Stimulated activated CD4-positive, alpha-beta T cell treated with anti-CD3 and anti-CD28 coated beads, Interleukin-4, amount 100 ng/mL, for 4 hours (primary cell): ENCODE measurements at regions not wholly inside any gene's neighbourhood (a gene's known extent, or its start where the extent isn't known, plus 50 kb on each side); places are given as distances from the start of the nearest gene placed in this dataset.
"Not testable (repeated sequence)": the region's sequence is repeated elsewhere in the genome, so short reads cannot be mapped to it uniquely, and the experiment has no call there.

Source experiments
- DNase-seq, 2 experiments: peaks; one replicate each; pipeline ENCODE4 v3.0.0-alpha.2; 2020

GRCh38 chr11:38116616-38117015, 1518.6 kb upstream of the RAG2 start:
- not testable (repeated sequence) for DNase-seq

DNA sequence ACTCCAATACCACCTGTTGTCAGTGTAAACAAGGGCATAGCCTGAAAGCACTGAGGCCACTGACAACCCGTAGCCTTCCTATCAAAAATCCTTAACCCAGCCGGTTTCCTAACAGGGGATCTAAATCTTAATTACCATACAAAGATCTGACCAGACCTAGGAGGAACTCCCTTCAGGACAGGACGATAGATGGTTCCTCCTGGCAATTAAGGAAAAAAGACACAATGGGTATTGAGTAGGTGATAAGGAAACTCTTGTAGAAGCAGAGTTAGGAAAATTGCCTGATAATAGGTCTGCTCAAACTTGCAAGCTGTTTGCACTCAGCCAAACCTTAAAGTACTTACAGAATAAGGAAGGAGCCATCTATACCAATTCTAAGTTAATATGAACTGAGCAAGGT, 1517.3 kb upstream of the RAG2 start:
- DNase-seq: not testable (repeated sequence)

DNA sequence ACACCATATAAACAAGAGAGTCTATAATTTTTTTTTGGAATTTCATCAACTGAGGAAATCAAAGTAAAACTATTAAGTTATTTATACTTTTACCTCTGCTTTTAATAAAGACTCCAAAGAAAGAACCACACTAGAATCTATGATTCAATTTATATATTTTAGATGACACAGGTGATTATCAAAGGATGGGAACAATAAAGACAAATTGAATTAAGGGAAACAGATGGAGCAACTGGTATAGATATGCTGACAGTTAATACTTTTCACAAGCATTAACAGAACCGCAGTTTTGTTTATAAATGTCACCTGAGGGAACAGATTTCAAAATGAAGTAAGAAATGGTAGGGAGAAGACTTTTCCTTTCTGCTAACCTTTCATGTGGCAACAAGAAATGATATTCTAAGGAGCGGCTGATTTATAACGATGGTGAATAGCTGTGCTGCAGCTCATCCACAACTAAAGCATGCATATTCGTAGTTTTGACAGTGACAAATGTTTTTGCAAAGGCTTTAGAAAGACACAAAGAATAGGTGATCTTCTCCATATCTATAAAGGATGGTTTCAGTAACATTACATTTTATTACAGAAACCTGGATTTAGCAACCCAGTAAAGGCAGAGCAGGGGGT, 1502.9 kb upstream of the RAG2 start:
- DNase-seq: no peak

DNA sequence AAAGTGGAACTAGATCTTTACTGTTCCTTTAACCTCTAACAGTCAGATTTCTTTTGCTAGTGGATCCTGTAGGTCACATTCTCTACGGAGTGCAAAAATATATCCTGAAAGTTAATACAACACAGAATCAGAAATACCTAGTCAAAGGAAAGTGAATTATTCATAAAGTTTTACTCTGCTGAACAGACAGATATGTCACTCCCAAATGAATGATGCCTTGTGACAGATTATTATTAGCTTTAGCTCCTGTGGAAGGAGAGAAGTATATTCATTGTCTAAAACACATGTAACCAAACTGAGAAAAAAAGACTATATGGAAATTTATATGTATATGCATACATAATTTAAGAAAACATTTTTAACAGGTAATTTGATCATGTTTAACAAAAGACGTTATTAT, 1497.2 kb upstream of the RAG2 start:
- no peak for DNase-seq

GRCh38 chr11:38089726-38090125, 1491.7 kb upstream of the RAG2 start:
- no peak for DNase-seq

- no peak for DNase-seq
Measured at GRCh38 chr11:38060920-38061319, 1462.9 kb upstream of the RAG2 start.

DNA sequence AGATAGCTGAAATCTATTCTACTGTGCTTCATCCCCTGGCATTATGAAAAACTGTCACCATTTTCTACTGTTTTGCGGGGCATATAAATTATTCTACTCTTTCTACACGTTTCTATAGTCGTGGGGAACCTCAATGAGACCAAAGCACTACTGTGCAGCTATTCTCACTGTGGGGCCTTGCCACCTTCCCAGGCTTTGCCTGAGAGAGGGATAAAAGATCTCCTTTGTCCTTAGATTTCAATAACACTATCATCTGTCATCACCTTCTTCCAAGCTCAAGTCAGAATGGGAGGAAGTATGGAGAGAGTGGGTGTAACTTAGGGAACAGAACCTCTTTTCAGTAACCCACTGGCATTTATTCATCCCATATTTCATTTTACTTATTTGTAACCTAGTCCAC, 1462.1 kb upstream of the RAG2 start:
- no peak for DNase-seq

DNA sequence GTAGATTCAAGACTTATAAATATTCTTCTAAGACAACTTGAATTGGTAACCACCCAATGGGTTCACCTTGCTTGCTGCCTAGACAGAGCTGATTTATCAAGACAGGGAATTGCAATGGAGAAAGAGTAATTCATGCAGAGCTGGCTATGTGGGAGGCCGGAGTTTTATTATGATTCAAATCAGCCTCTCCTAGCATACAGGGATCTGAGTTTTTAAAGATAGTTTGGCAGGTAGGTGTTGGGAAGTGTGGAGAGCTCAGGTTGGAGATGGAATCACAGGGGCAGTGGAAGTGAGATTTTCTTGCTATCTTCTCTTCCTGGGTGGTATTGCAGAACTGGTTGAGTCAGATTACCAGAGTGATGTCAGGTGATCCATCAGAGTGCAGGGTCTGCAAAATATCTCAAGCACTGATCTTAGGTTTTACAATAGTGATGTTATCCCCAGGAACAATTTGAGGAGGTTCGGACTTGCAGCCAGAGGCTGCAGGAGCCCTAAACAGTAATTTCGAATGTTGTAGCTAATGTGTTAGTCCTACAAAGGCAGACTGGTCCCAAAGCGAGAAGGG, 1448.6 kb upstream of the RAG2 start:
- DNase-seq: no peak

GRCh38 chr11:38043060-38043459, 1445.0 kb upstream of the RAG2 start:
- no peak for DNase-seq

GRCh38 chr11:38038777-38039176, 1440.7 kb upstream of the RAG2 start:
- no peak for DNase-seq

- no peak for DNase-seq
Measured at GRCh38 chr11:38019072-38019775, 1421.2 kb upstream of the RAG2 start.

DNA sequence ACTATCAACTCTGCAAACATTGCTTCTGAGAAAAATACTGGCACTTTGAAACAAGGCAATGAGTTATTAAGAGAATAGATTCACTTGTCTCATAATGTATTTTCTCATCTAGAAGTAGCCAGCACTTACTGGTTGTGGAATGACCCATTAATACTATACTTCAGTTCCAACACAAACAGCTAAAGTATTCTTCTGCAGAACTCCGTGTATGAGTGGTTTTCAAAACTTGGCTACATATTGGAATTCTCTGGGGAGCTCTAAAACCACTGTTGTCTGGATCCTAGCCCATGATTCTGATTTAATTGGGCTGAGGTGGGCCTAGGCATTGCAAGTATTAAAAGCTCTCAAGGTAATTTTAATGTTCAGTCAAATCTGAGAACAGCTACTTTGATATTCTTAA, 1416.4 kb upstream of the RAG2 start:
- no peak for DNase-seq

GRCh38 chr11:38013157-38013556, 1415.1 kb upstream of the RAG2 start:
- no peak for DNase-seq

DNA sequence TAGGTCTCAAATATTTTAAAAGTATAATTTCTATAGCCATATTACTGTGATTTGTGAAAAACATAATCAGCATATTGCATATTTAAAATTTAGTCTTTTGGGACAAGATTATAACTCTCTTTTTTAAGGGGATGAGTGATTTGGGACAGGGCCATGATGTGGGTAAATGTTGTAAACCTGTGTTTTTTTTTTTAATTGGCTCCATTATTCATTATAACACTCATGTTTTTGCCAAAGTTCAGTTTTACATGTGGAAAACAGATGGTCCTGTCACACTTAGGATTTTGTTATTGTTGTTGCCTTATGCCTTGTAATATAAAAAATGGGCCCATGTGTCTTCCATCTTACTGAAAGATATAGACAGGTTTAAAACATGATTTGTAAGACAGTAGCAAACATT, 1413.5 kb upstream of the RAG2 start:
- no peak for DNase-seq

DNA sequence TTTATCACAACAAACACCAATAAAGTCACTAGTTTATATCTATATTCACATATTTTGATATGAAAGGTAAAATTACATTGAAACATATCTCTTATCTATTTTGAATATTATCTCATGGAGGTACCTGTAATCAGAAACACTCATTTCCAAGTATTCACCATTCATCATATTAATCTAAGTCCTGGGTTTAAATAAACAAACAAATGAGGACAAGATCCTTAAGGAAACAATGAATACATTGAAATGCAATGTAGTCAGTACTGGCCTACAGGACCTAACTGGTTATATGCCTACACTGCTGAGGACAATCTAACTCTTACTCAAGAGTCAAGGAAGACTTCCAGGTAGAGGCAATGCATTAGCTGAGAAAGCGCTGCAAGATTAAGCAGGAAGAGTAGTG, 1411.9 kb upstream of the RAG2 start:
- no peak for DNase-seq

DNA sequence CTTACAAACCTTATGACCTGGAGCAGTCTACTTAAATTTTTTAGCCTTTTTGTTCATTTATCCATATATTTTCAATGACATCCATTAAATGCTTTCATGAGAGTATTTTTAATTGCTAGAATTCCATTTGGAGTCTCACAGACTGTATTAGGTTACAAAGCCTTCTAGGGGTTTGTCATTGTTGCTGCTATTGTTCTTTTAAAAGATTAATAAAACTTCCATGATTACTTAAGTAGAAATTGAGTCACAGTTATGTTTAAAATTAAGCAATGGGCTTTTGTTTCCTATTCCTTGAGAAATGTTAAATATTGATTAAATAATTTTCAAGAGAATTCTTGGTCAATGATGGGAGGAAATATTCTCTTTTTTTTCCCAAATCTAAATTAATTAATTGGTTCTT, 1408.4 kb upstream of the RAG2 start:
- no peak for DNase-seq

DNA sequence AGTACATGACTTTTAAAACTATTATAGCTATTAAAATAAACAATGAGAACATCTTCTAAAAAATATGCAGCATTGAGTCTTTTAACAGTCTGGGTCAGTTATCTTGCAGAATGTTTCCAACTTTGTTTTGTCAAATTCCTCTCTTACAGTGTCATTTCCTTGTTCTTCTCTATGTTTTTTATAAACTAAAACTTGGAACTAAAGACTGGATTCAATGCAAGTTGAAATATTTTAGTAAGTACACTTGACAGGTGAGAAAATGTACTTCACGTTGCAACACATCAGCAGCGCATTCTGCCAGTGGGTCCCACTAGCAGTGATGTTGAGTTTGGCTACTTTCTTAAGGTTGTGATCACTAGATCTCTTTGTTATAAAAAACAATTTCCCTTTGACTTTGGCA, 1407.6 kb upstream of the RAG2 start:
- DNase-seq: no peak

- DNase-seq: no peak
Measured at GRCh38 chr11:37999171-37999570, 1401.1 kb upstream of the RAG2 start.

GRCh38 chr11:37995886-37996285, 1397.8 kb upstream of the RAG2 start:
- DNase-seq: no peak

DNA sequence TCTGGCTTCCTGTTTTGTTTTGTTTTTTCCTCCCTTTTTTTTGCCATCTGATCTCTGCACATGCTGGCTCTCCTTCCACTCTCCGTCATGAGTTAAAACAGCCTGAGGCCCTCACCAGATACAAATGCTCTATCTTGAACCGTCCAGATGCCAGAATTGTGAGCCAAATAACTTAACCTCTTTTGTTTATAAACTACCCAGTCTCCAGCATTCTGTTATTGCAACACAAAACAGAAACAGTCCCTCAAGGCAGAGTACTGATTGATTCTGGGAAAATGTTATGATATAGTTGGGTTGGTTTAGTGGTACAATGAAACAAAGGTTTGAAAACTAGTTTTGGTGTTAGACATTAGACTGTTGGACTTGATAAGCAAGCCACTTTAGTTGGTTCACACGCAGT, 1390.0 kb upstream of the RAG2 start:
- DNase-seq: no peak

DNA sequence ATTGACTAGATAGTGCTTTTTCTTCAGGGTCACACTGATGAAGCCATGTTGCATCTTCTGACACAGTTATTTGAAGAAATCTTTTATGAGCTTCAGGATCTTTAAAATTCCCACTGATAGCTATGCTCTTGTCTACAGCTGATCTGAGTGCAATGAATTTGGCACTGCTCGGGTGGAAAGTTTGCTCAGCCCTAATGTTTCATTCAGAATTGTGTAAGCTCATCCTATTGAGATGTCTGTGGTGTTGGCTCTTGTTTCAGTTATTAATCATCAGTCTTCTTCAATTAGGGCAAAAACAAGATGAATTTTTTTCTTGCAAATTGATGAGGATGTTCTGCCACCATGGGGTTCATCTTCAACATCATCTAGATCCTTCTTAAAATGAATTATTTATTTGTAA, 1387.0 kb upstream of the RAG2 start:
- DNase-seq: no peak

DNA sequence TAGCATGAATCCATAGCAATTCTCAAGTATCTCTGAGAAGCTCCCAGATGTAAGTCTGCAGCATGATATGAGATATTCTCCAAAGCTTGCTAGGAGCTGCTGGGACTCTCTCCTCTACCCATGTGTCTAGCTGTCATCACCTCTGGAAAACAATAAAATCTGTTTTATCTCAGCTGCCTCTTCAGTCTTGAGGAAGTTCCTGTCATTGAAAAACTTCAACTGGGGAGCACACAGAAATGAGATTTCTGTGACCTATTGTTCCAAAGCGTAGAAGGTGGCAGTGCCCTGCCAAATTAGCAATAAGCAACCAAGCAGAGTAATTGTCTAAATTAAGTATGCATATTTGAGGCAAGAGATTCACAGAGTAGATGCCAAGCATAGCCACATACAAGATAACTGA, 1380.6 kb upstream of the RAG2 start:
- DNase-seq: no peak

GRCh38 chr11:37973941-37974340, 1375.9 kb upstream of the RAG2 start:
- no peak for DNase-seq

- DNase-seq: no peak
Measured at GRCh38 chr11:37972691-37973090, 1374.7 kb upstream of the RAG2 start.

- not testable (repeated sequence) for DNase-seq
Measured at GRCh38 chr11:37969336-37969735, 1371.3 kb upstream of the RAG2 start.
